ENCODE measurements at regions not wholly inside any gene's neighbourhood (a gene's known extent, or its start where the extent isn't known, plus 50 kb on each side); places are given as distances from the start of the nearest gene placed in this dataset.

GRCh38 chr4:54589586-54589985, 68.2 kb upstream of the KIT start (continued):
- TF ChIP-seq, protein P1, sequence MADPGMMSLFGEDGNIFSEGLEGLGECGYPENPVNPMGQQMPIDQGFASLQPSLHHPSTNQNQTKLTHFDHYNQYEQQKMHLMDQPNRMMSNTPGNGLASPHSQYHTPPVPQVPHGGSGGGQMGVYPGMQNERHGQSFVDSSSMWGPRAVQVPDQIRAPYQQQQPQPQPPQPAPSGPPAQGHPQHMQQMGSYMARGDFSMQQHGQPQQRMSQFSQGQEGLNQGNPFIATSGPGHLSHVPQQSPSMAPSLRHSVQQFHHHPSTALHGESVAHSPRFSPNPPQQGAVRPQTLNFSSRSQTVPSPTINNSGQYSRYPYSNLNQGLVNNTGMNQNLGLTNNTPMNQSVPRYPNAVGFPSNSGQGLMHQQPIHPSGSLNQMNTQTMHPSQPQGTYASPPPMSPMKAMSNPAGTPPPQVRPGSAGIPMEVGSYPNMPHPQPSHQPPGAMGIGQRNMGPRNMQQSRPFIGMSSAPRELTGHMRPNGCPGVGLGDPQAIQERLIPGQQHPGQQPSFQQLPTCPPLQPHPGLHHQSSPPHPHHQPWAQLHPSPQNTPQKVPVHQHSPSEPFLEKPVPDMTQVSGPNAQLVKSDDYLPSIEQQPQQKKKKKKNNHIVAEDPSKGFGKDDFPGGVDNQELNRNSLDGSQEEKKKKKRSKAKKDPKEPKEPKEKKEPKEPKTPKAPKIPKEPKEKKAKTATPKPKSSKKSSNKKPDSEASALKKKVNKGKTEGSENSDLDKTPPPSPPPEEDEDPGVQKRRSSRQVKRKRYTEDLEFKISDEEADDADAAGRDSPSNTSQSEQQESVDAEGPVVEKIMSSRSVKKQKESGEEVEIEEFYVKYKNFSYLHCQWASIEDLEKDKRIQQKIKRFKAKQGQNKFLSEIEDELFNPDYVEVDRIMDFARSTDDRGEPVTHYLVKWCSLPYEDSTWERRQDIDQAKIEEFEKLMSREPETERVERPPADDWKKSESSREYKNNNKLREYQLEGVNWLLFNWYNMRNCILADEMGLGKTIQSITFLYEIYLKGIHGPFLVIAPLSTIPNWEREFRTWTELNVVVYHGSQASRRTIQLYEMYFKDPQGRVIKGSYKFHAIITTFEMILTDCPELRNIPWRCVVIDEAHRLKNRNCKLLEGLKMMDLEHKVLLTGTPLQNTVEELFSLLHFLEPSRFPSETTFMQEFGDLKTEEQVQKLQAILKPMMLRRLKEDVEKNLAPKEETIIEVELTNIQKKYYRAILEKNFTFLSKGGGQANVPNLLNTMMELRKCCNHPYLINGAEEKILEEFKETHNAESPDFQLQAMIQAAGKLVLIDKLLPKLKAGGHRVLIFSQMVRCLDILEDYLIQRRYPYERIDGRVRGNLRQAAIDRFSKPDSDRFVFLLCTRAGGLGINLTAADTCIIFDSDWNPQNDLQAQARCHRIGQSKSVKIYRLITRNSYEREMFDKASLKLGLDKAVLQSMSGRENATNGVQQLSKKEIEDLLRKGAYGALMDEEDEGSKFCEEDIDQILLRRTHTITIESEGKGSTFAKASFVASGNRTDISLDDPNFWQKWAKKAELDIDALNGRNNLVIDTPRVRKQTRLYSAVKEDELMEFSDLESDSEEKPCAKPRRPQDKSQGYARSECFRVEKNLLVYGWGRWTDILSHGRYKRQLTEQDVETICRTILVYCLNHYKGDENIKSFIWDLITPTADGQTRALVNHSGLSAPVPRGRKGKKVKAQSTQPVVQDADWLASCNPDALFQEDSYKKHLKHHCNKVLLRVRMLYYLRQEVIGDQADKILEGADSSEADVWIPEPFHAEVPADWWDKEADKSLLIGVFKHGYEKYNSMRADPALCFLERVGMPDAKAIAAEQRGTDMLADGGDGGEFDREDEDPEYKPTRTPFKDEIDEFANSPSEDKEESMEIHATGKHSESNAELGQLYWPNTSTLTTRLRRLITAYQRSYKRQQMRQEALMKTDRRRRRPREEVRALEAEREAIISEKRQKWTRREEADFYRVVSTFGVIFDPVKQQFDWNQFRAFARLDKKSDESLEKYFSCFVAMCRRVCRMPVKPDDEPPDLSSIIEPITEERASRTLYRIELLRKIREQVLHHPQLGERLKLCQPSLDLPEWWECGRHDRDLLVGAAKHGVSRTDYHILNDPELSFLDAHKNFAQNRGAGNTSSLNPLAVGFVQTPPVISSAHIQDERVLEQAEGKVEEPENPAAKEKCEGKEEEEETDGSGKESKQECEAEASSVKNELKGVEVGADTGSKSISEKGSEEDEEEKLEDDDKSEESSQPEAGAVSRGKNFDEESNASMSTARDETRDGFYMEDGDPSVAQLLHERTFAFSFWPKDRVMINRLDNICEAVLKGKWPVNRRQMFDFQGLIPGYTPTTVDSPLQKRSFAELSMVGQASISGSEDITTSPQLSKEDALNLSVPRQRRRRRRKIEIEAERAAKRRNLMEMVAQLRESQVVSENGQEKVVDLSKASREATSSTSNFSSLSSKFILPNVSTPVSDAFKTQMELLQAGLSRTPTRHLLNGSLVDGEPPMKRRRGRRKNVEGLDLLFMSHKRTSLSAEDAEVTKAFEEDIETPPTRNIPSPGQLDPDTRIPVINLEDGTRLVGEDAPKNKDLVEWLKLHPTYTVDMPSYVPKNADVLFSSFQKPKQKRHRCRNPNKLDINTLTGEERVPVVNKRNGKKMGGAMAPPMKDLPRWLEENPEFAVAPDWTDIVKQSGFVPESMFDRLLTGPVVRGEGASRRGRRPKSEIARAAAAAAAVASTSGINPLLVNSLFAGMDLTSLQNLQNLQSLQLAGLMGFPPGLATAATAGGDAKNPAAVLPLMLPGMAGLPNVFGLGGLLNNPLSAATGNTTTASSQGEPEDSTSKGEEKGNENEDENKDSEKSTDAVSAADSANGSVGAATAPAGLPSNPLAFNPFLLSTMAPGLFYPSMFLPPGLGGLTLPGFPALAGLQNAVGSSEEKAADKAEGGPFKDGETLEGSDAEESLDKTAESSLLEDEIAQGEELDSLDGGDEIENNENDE (IDR thresholded peaks at IDR 0.05; ENCODE audit: insufficient replicate concordance, low read length), result no peak
- TF ChIP-seq POLR2A (IDR thresholded peaks at IDR 0.05; ENCODE audit: control extremely low read depth in 1 of 2, low read depth in 2 of 2, low read length in 2 of 2), result no peak
- no peak for TF ChIP-seq BRCA1 (IDR thresholded peaks at IDR 0.05; ENCODE audit: low read depth, low read length)
- no peak for TF ChIP-seq FOSL1 (IDR thresholded peaks at IDR 0.05; ENCODE audit: insufficient read depth, low read depth, low read length)
